Tibial nerve (tissue), 3 donors: ENCODE measurements at regions not wholly inside any gene's neighbourhood (a gene's known extent, or its start where the extent isn't known, plus 50 kb on each side); places are given as distances from the start of the nearest gene placed in this dataset.

Source experiments
- POLR2A ChIP-seq, 2 donors: fragments of 450-650 bp; IDR thresholded peaks; one replicate each; pipeline ENCODE4 v1.6.1; 2017; ENCODE audit warnings: antibody characterized with exemption in 2 of 2, mild to moderate bottlenecking in 2 of 2, moderate library complexity in 2 of 2
- TF ChIP-seq, protein P1 (sequence below), 5 experiments: fragments of 200-600 bp in 3 of 5; fragments of 450-650 bp in 2 of 5; sonication (generic) in 3 of 5; IDR thresholded peaks; one replicate each; pipeline ENCODE4 v1.5.1; 2016 to 2019; ENCODE audit warnings: antibody characterized with exemption in 5 of 5, mild to moderate bottlenecking in 3 of 5, moderate library complexity in 2 of 5

DNA sequence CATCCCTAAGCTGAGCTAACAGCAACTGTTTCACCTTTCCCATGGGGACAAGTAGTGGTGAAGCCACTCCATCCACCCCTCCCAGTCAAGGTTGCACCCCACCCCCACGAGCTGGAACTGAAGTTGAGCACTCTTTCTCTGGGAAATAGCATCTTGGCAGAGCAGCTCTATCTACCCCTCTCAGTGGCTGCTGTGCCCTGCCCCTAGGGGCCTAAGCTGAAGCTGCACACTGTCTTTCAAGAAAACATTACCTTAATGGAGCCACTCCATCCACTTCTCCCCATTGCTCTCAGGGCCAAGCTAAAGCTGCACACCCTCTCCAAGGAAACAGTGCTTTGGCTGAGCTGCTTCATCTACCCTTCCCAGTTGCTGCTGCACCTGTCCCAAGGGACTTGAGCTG, 170.6 kb upstream of the CCDC196 start:
- TF ChIP-seq POLR2A (IDR thresholded peaks at IDR 0.05) = no peak
- TF ChIP-seq, protein P1, sequence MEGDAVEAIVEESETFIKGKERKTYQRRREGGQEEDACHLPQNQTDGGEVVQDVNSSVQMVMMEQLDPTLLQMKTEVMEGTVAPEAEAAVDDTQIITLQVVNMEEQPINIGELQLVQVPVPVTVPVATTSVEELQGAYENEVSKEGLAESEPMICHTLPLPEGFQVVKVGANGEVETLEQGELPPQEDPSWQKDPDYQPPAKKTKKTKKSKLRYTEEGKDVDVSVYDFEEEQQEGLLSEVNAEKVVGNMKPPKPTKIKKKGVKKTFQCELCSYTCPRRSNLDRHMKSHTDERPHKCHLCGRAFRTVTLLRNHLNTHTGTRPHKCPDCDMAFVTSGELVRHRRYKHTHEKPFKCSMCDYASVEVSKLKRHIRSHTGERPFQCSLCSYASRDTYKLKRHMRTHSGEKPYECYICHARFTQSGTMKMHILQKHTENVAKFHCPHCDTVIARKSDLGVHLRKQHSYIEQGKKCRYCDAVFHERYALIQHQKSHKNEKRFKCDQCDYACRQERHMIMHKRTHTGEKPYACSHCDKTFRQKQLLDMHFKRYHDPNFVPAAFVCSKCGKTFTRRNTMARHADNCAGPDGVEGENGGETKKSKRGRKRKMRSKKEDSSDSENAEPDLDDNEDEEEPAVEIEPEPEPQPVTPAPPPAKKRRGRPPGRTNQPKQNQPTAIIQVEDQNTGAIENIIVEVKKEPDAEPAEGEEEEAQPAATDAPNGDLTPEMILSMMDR (IDR thresholded peaks at IDR 0.05) = no peak
